ENCODE measurements at regions not wholly inside any gene's neighbourhood (a gene's known extent, or its start where the extent isn't known, plus 50 kb on each side); places are given as distances from the start of the nearest gene placed in this dataset.

DNA sequence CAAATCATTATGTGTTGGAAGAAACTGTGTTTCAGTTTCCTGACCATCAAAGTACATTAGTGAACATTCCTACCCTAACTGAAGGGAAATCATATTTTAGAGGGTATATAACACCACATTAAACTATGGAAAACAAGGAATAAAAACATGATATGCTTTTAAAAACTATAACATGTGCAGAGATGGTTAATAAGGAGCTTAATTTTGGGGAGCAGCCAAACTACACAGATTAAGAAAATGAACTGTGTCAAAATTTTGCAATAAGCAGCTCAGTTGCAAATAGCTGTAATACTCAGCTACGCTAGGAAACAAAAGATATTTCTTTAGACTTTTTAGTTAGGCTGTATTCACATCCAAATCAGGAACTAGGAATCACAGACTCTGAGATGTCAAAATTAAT, 1115.7 kb upstream of the CELF2 start:
- DNase-seq (ENCODE audit: low read depth) = no peak
- TF ChIP-seq CTCF (IDR thresholded peaks at IDR 0.05; ENCODE audit: low read length, missing control alignments) = no peak
- H3K4me3 ChIP-seq (replicated peaks; ENCODE audit: low read depth, low read length) = no peak overlapping the region

DNA sequence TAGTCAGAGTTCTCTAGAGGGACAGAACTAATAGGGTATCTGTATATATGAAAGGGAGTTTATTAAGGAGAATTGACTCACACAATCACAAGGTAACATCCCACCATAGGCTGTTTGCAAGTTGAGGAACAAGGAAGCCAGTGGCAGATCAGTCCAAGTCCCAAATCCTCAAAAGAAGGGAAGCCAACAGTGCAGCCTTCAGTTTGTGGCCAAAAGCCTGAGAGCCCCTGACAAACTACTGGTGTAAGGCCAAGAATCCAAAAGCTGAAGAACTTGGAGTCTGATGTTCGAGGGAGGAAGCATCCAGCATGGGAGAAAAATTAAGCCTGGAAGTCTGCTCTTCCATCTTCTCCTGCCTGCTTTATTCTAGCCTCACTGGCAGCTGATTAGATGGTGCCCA, 1107.2 kb upstream of the CELF2 start:
- TF ChIP-seq CTCF (IDR thresholded peaks at IDR 0.05; ENCODE audit: low read length, missing control alignments) = no peak
- no peak for DNase-seq (ENCODE audit: low read depth)
- H3K4me3 ChIP-seq (replicated peaks; ENCODE audit: low read depth, low read length) = no peak overlapping the region

DNA sequence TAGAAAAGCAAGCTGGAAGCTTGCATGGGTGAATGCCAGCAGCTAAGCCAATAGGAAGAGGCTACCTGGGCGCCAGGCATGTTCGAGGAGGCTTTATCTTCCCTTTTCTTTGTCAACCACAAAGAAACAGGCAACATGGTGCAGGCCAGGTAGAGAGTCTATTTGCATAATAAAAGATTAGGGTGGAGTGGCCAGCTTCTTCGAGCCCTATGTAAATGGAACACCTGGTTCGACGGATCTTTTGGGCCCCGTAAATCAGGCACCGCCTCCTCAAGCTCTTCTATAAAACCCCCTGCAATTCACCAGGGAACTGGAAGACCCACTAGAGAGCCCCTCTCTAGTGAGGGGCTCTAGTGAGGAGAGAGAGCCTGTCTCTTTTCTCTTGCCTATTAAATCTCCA, 1106.2 kb upstream of the CELF2 start:
- DNase-seq (ENCODE audit: low read depth) = no peak
- no peak for TF ChIP-seq CTCF (IDR thresholded peaks at IDR 0.05; ENCODE audit: low read length, missing control alignments)
- no peak overlapping the region for H3K4me3 ChIP-seq (replicated peaks; ENCODE audit: low read depth, low read length)

- no peak overlapping the region for H3K4me3 ChIP-seq (replicated peaks; ENCODE audit: low read depth, low read length)
- no peak for DNase-seq (ENCODE audit: low read depth)
- no peak for TF ChIP-seq CTCF (IDR thresholded peaks at IDR 0.05; ENCODE audit: low read length, missing control alignments)
These were observed 1103.7 kb upstream of the CELF2 start for GRCh38 chr10:9913876-9914514.

GRCh38 chr10:9921544-9921943, 1096.1 kb upstream of the CELF2 start:
- no peak overlapping the region for H3K4me3 ChIP-seq (replicated peaks; ENCODE audit: low read depth, low read length)
- TF ChIP-seq CTCF (IDR thresholded peaks at IDR 0.05; ENCODE audit: low read length, missing control alignments) = no peak
- no peak for DNase-seq (ENCODE audit: low read depth)

GRCh38 chr10:9922126-9922870, 1095.4 kb upstream of the CELF2 start:
- TF ChIP-seq CTCF (IDR thresholded peaks at IDR 0.05; ENCODE audit: low read length, missing control alignments) = no peak
- no peak for DNase-seq (ENCODE audit: low read depth)
- no peak overlapping the region for H3K4me3 ChIP-seq (replicated peaks; ENCODE audit: low read depth, low read length)

DNA sequence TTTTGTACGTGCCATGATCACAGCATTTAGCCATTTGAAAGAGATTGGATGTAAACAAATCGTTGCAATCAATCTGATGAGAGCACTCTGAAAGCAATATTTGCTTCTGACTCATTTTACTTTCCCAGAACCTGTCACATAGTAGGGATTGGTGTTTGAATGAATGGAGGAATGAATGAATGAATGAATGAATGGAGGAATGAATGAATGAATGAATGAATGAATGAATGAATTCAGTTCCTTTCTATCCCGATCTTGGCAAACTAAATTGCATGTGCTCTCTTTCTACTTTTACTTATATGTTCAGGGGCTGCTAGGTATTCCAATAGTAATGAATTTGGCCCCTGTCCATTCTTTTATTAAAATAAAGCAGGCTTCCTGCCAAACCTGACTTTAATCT, 1091.7 kb upstream of the CELF2 start:
- TF ChIP-seq CTCF (IDR thresholded peaks at IDR 0.05; ENCODE audit: low read length, missing control alignments) = no peak
- DNase-seq (ENCODE audit: low read depth) = no peak
- no peak overlapping the region for H3K4me3 ChIP-seq (replicated peaks; ENCODE audit: low read depth, low read length)
